Left ventricle myocardium inferior (tissue), 1 donor: ENCODE measurements at regions not wholly inside any gene's neighbourhood (a gene's known extent, or its start where the extent isn't known, plus 50 kb on each side); places are given as distances from the start of the nearest gene placed in this dataset.

Experiments
- DNase-seq: peaks from one replicate; pipeline ENCODE4 v3.0.0-alpha.2; 2020
- H3K27ac ChIP-seq: fragments of 200-600 bp; replicated peaks from 2 replicates; pipeline ENCODE4 v1.8.0; 2021
- H3K27me3 ChIP-seq: fragments of 200-600 bp; 2 replicates; pipeline ENCODE4 v1.8.0; 2021; ENCODE audit warnings: low read depth
- H3K36me3 ChIP-seq: fragments of 200-600 bp; 2 replicates; pipeline ENCODE4 v1.8.0; 2021
- H3K4me1 ChIP-seq: fragments of 200-600 bp; 2 replicates; pipeline ENCODE4 v1.8.0; 2021
- H3K4me3 ChIP-seq: fragments of 200-600 bp; 2 replicates; pipeline ENCODE4 v1.8.0; 2021; ENCODE audit warnings: mild to moderate bottlenecking, moderate library complexity
- H3K9me3 ChIP-seq: fragments of 200-600 bp; replicated peaks from 2 replicates; pipeline ENCODE4 v1.8.0; 2021
- CTCF ChIP-seq: fragments of 200-600 bp; IDR thresholded peaks from 2 replicates; pipeline ENCODE4 v1.8.0; 2021; ENCODE audit warnings: antibody characterized with exemption, mild to moderate bottlenecking, borderline replicate concordance
- intact Hi-C: fragments of 100-400 bp; cut with micrococcal nuclease; formaldehyde crosslinking; loops from one replicate; pipeline ENCODE4 v1.11.0; 2022
- donor health status: DM: no; HTN: yes; CAD: no; lungs with severe emphysema.

DNA sequence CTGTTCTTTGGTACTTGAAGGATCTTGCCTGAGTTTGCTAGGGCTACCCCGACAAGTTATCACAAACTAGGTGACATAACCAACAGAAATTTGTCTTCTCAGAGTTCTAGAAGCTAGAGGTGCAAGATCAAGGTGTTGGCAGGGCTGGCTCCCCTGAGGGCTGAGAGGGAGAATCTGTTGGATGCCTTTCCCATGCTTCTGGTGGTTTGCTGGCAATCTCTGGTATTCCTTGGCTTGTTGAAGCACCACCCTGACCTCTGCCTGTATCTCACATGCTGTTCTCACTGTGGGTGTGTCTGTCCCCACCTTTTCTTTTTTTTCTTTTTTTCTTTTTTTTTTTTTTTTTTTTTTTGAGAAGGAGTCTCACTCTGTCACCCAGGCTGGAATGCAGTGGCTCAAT lies 81.2 kb downstream of the VCPKMT start:
- H3K27me3 ChIP-seq, result no peaks in the 10 kb centered on the region
- no peaks in the 10 kb centered on the region for H3K36me3 ChIP-seq
- no peak overlapping the region for H3K4me3 ChIP-seq
- no peak for TF ChIP-seq CTCF
- H3K9me3 ChIP-seq, result no peaks in the 10 kb centered on the region
- peaks cover 7% of the 10 kb centered on the region for H3K4me1 ChIP-seq
- intact Hi-C loops, result no loop called here
- H3K27ac ChIP-seq, result no peak overlapping the region
- no peak for DNase-seq

- H3K4me1 ChIP-seq, result peaks cover 9% of the 10 kb centered on the region
- H3K36me3 ChIP-seq, result no peaks in the 10 kb centered on the region
- DNase-seq, result no peak
- no peak for TF ChIP-seq CTCF
- no peak overlapping the region for H3K27ac ChIP-seq
- no peaks in the 10 kb centered on the region for H3K9me3 ChIP-seq
- intact Hi-C loops, result no loop called here
- H3K27me3 ChIP-seq, result no peaks in the 10 kb centered on the region
- H3K4me3 ChIP-seq, result no peak overlapping the region
These were observed 80.2 kb downstream of the VCPKMT start for GRCh38 chr14:50036211-50036610.

DNA sequence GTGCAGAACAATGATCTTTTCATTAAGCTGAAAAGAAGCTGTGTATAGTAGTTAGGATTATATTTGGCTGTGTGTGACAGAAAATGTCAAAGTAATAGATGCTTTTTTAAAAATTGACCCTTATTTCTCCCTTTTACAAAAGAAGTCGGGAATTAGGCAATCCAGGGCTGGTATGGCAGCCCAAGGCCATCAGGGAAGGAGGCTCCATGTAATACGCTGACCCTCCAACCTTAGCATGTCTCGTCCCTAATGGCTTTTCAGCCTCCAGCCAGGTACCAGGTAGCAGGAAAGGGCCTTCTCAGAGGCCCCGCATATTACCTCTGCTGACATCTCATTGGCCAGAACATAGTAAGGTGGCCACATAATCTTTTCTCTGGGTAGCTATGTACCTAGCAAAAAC lies 79.7 kb downstream of the VCPKMT start:
- TF ChIP-seq CTCF, result no peak
- intact Hi-C loops, result no loop called here

DNA sequence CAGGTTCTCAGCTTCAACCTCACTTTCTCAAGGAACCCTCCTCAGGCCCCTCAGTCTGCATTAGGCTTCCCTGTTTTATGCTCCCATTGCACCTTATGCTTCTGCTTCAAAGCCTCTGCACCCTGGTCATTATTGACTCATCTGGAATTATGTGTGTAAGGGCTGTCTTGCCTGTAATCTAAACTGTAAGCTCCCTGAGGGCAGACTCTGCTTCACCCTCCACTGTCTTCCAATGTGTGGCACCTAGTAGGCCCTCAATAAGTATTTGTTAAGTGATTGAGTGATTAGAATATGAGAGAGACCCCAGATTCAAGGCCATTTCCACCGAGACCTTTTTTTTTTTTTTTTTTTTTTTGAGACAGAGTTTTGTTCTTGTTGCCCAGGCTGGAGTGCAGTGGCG lies 79.1 kb downstream of the VCPKMT start:
- no peak for TF ChIP-seq CTCF

More for the DNA sequence above, 79.7 kb downstream of the VCPKMT start:
- no peak for DNase-seq
- no peaks in the 10 kb centered on the region for H3K27me3 ChIP-seq
- H3K36me3 ChIP-seq, result no peaks in the 10 kb centered on the region
- H3K9me3 ChIP-seq, result no peaks in the 10 kb centered on the region
- no peak overlapping the region for H3K27ac ChIP-seq
- H3K4me1 ChIP-seq, result peaks cover 9% of the 10 kb centered on the region
- H3K4me3 ChIP-seq, result no peak overlapping the region

DNA sequence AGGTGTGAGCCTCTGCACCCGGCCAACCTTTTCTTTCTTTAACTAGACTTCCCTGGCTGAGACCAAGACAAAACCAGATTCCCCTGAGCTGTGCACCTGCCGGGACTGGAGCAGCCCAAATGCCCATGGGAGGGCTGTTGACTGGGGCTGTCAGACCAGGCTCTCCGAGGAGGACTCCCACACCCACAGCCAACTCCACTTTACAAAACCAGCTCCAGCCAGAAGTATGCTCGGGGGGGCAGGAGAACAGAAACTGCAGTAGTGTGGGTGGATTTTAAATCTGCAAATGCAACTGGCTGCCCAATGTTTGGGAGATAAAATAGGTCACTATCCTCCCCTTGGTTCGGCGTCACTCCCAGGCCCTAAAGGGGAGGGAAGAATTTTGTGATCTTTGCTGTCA lies 78.5 kb downstream of the VCPKMT start:
- Histone ChIP-seq H3K27ac (no peak overlapping the region), H3K4me1 (peaks cover 9% of the 10 kb centered on the region), H3K36me3 (no peaks in the 10 kb centered on the region), H3K9me3 (no peaks in the 10 kb centered on the region), H3K4me3 (no peak overlapping the region), H3K27me3 (no peaks in the 10 kb centered on the region)
- TF ChIP-seq CTCF, result no peak
- DNase-seq, result no peak
- intact Hi-C loops, result no loop called here

More for the DNA sequence above, 79.1 kb downstream of the VCPKMT start:
- intact Hi-C loops, result no loop called here
- Histone ChIP-seq H3K4me1 (peaks cover 9% of the 10 kb centered on the region), H3K9me3 (no peaks in the 10 kb centered on the region), H3K36me3 (no peaks in the 10 kb centered on the region), H3K27ac (no peak overlapping the region), H3K4me3 (no peak overlapping the region), H3K27me3 (no peaks in the 10 kb centered on the region)
- no peak for DNase-seq
